Hematopoietic multipotent progenitor cell treated with erythropoietin and hydrocortisone succinate and interleukin-3 and kit ligand, for 8 days (in vitro differentiated cells): ENCODE measurements at regions not wholly inside any gene's neighbourhood (a gene's known extent, or its start where the extent isn't known, plus 50 kb on each side); places are given as distances from the start of the nearest gene placed in this dataset.

Experiments used
- DNase-seq: peaks from one replicate; pipeline ENCODE4 v3.0.0-alpha.2; 2015

GRCh38 chr13:64847767-64848166 is 2382.4 kb downstream of the PCDH9 start:
- no peak for DNase-seq

- DNase-seq: no peak
Measured at GRCh38 chr13:64845110-64845509, 2385.0 kb downstream of the PCDH9 start.

- DNase-seq: no peak
Measured at GRCh38 chr13:64819081-64819480, 2411.1 kb downstream of the PCDH9 start.

- no peak for DNase-seq
Measured at GRCh38 chr13:64817691-64818090, 2412.4 kb downstream of the PCDH9 start.

- no peak for DNase-seq
Measured at GRCh38 chr13:64810750-64811149, 2419.4 kb downstream of the PCDH9 start.

- DNase-seq: no peak
Measured at GRCh38 chr13:64808704-64809103, 2421.4 kb downstream of the PCDH9 start.

- no peak for DNase-seq
Measured at GRCh38 chr13:64801768-64802167, 2428.4 kb downstream of the PCDH9 start.

- no peak for DNase-seq
Measured at GRCh38 chr13:64798422-64798821, 2431.7 kb downstream of the PCDH9 start.

- no peak for DNase-seq
Measured at GRCh38 chr13:64793592-64793991, 2436.5 kb downstream of the PCDH9 start.

GRCh38 chr13:64793131-64793530 is 2437.0 kb downstream of the PCDH9 start:
- DNase-seq: no peak

GRCh38 chr13:64791373-64791772 is 2438.8 kb downstream of the PCDH9 start:
- DNase-seq: no peak

GRCh38 chr13:64782466-64782865 is 2447.7 kb downstream of the PCDH9 start:
- no peak for DNase-seq

GRCh38 chr13:64778002-64778401 is 2452.1 kb downstream of the PCDH9 start:
- DNase-seq: no peak

- DNase-seq: no peak
Measured at GRCh38 chr13:64774915-64775314, 2455.2 kb downstream of the PCDH9 start.

- DNase-seq: no peak
Measured at GRCh38 chr13:64770743-64771142, 2459.4 kb downstream of the PCDH9 start.

GRCh38 chr13:64767054-64767453 is 2463.1 kb downstream of the PCDH9 start:
- DNase-seq: no peak

- DNase-seq: no peak
Measured at GRCh38 chr13:64765636-64766035, 2464.5 kb downstream of the PCDH9 start.

GRCh38 chr13:64758521-64759244 is 2471.5 kb downstream of the PCDH9 start:
- no peak for DNase-seq

- no peak for DNase-seq
Measured at GRCh38 chr13:64756621-64757020, 2473.5 kb downstream of the PCDH9 start.

GRCh38 chr13:64755961-64756360 is 2474.2 kb downstream of the PCDH9 start:
- no peak for DNase-seq

- DNase-seq: no peak
Measured at GRCh38 chr13:64753233-64754000, 2476.7 kb downstream of the PCDH9 start.

- no peak for DNase-seq
Measured at GRCh38 chr13:64749301-64749700, 2480.8 kb downstream of the PCDH9 start.

GRCh38 chr13:64746845-64747244 is 2483.3 kb downstream of the PCDH9 start:
- no peak for DNase-seq

GRCh38 chr13:64740493-64740892 is 2489.6 kb downstream of the PCDH9 start:
- DNase-seq: no peak

- DNase-seq: no peak
Measured at GRCh38 chr13:64725492-64725891, 2504.6 kb downstream of the PCDH9 start.
